Tibial artery (tissue), 4 donors: ENCODE measurements at regions not wholly inside any gene's neighbourhood (a gene's known extent, or its start where the extent isn't known, plus 50 kb on each side); places are given as distances from the start of the nearest gene placed in this dataset.

ENCODE experiments used
- DNase-seq, 2 donors: peaks; one replicate each; pipeline ENCODE4 v3.0.0-alpha.2; 2019
- H3K27ac ChIP-seq, 2 donors: fragments of 200-600 bp; sonication (generic) in 1 of 2; 1 replicate in 1 of 2; 2 replicates in 1 of 2; pipeline ENCODE4 v1.5.1; 2018 to 2019; ENCODE audit warnings: mild to moderate bottlenecking in 1 of 2
- H3K27me3 ChIP-seq, 2 donors: fragments of 200-600 bp; sonication (generic) in 1 of 2; one replicate each; pipeline versions ENCODE4 v1.5.1 to v1.6.0; 2016 to 2019
- H3K36me3 ChIP-seq, 3 donors: fragments of 200-600 bp; sonication (generic) in 2 of 3; one replicate each; pipeline ENCODE4 v1.5.1; 2016 to 2019; ENCODE audit warnings: mild to moderate bottlenecking in 2 of 3
- H3K4me1 ChIP-seq, 4 donors: fragments of 200-600 bp; sonication (generic) in 2 of 4; 1 replicate in 3 of 4; 2 replicates in 1 of 4; pipeline ENCODE4 v1.5.1; 2016 to 2019
- H3K4me3 ChIP-seq, 2 donors: fragments of 200-600 bp; sonication (generic) in 1 of 2; 1 replicate in 1 of 2; 2 replicates in 1 of 2; pipeline ENCODE4 v1.5.1; 2018 to 2019; ENCODE audit warnings: mild to moderate bottlenecking in 2 of 2
- H3K9me3 ChIP-seq, 3 donors: fragments of 200-600 bp; sonication (generic) in 1 of 3; one replicate each; pipeline ENCODE4 v1.5.1; 2016 to 2019
- CTCF ChIP-seq, 2 experiments: fragments of 200-600 bp in 1 of 2; fragments of 450-650 bp in 1 of 2; IDR thresholded peaks; one replicate each; pipeline ENCODE4 v1.5.1; 2017 to 2019; ENCODE audit warnings: antibody characterized with exemption in 2 of 2, mild to moderate bottlenecking in 1 of 2, moderate library complexity in 1 of 2
- intact Hi-C: fragments of 100-400 bp; cut with DNase I; formaldehyde crosslinking; loops from one replicate; pipeline ENCODE4 v1.15.0; 2023; ENCODE audit warnings: low total_unique reads

GRCh38 chr5:74576941-74577456 lies 63.5 kb downstream of the ENC1 start:
- H3K4me3 ChIP-seq, result no peak overlapping the region
- no peaks in the 10 kb centered on the region for H3K27me3 ChIP-seq
- H3K36me3 ChIP-seq, result no peaks in the 10 kb centered on the region
- no peak for DNase-seq
- H3K4me1 ChIP-seq, result no peaks in the 10 kb centered on the region
- no peak for TF ChIP-seq CTCF (IDR thresholded peaks at IDR 0.05)
- H3K9me3 ChIP-seq, result no peaks in the 10 kb centered on the region
- no peak overlapping the region for H3K27ac ChIP-seq
- intact Hi-C loops, result no loop called here

- no peaks in the 10 kb centered on the region for H3K27me3 ChIP-seq
- TF ChIP-seq CTCF (IDR thresholded peaks at IDR 0.05), result no peak
- peak overlapping the region in 1 of 2 donors; percentile 13 for H3K27ac ChIP-seq
Observed at GRCh38 chr5:74575741-74576538, 64.6 kb downstream of the ENC1 start.

GRCh38 chr5:74570250-74570649 lies 70.3 kb downstream of the ENC1 start:
- no peak for TF ChIP-seq CTCF (IDR thresholded peaks at IDR 0.05)
- Histone ChIP-seq H3K27ac (no peak overlapping the region), H3K9me3 (no peaks in the 10 kb centered on the region), H3K36me3 (no peaks in the 10 kb centered on the region), H3K27me3 (no peaks in the 10 kb centered on the region), H3K4me1 (no peaks in the 10 kb centered on the region), H3K4me3 (no peak overlapping the region)
- intact Hi-C loops, result no loop called here
- DNase-seq, result no peak

More at GRCh38 chr5:74575741-74576538, 64.6 kb downstream of the ENC1 start:
- Histone ChIP-seq H3K4me3 (no peak overlapping the region), H3K36me3 (no peaks in the 10 kb centered on the region), H3K4me1 (no peaks in the 10 kb centered on the region), H3K9me3 (no peaks in the 10 kb centered on the region)
- intact Hi-C loops, result no loop called here
- DNase-seq, result no peak

GRCh38 chr5:74567411-74567995 lies 73.0 kb downstream of the ENC1 start:
- no peak for DNase-seq
- no peak overlapping the region for H3K27ac ChIP-seq
- intact Hi-C loops, result no loop called here

GRCh38 chr5:74562122-74562521 lies 78.4 kb downstream of the ENC1 start:
- Histone ChIP-seq H3K9me3 (no peaks in the 10 kb centered on the region), H3K4me3 (no peak overlapping the region), H3K27me3 (no peaks in the 10 kb centered on the region), H3K36me3 (no peaks in the 10 kb centered on the region), H3K4me1 (no peaks in the 10 kb centered on the region), H3K27ac (no peak overlapping the region)
- TF ChIP-seq CTCF (IDR thresholded peaks at IDR 0.05), result no peak
- no peak for DNase-seq
- intact Hi-C loops, result no loop called here

More at GRCh38 chr5:74567411-74567995, 73.0 kb downstream of the ENC1 start:
- Histone ChIP-seq H3K36me3 (no peaks in the 10 kb centered on the region), H3K4me1 (no peaks in the 10 kb centered on the region), H3K27me3 (no peaks in the 10 kb centered on the region), H3K9me3 (no peaks in the 10 kb centered on the region), H3K4me3 (no peak overlapping the region)
- TF ChIP-seq CTCF (IDR thresholded peaks at IDR 0.05), result no peak
